Lung (tissue), 11 donors: ENCODE measurements at regions not wholly inside any gene's neighbourhood (a gene's known extent, or its start where the extent isn't known, plus 50 kb on each side); places are given as distances from the start of the nearest gene placed in this dataset.
A peak's percentile ranks its signal among the peaks of the same experiment; 100 is the strongest.

Experiments used
- ATAC-seq: fragments of 200-7000 bp; cut with Tn5 transposase; one replicate; pipeline ENCODE4 v1.9.1; 2020; ENCODE audit warnings: moderate number of reproducible peaks; ENCODE audit not compliant: insufficient read depth, low FRiP score
- DNase-seq, 3 donors: peaks; one replicate each; pipeline ENCODE4 v3.0.0-alpha.2; 2013 to 2017
- H3K27ac ChIP-seq, 2 donors: one replicate each; pipeline ENCODE4 v1.5.1; 2013; ENCODE audit warnings: mild to moderate bottlenecking in 2 of 2, moderate library complexity in 2 of 2, control low read depth in 1 of 2, inconsistent platforms in 1 of 2, low read depth in 1 of 2, low read length in 1 of 2
- H3K27me3 ChIP-seq, 3 donors: one replicate each; pipeline ENCODE4 v1.5.1; 2013; ENCODE audit warnings: low read length in 2 of 3; ENCODE audit not compliant: control insufficient read depth in 3 of 3, insufficient read depth in 3 of 3
- H3K36me3 ChIP-seq, 4 donors: one replicate each; pipeline ENCODE4 v1.5.1; 2013; ENCODE audit warnings: low read length in 4 of 4, mild to moderate bottlenecking in 1 of 4, moderate library complexity in 1 of 4; ENCODE audit not compliant: control insufficient read depth in 4 of 4, insufficient read depth in 4 of 4
- H3K4me1 ChIP-seq, 5 donors: one replicate each; pipeline ENCODE4 v1.5.1; 2013; ENCODE audit warnings: low read length in 5 of 5, mild to moderate bottlenecking in 2 of 5, moderate library complexity in 1 of 5; ENCODE audit not compliant: control insufficient read depth in 5 of 5, insufficient read depth in 5 of 5
- H3K4me3 ChIP-seq: one replicate; pipeline ENCODE4 v1.5.1; 2013; ENCODE audit warnings: mild to moderate bottlenecking, control low read depth, moderate library complexity
- H3K9ac ChIP-seq, 2 donors: one replicate each; pipeline ENCODE4 v1.5.1; 2013; ENCODE audit warnings: low read length in 2 of 2, control low read depth in 1 of 2; ENCODE audit not compliant: insufficient read depth in 1 of 2
- H3K9me3 ChIP-seq, 4 donors: one replicate each; pipeline ENCODE4 v1.5.1; 2013; ENCODE audit warnings: low read length in 3 of 4, mild to moderate bottlenecking in 1 of 4, moderate library complexity in 1 of 4; ENCODE audit not compliant: control insufficient read depth in 4 of 4, insufficient read depth in 3 of 4
- WGBS, 2 donors: extraction: QIAGEN DNeasy Blood & Tissue Kit; methylation state at CpG; one replicate each; pipeline ENCODE4 v1.1.7; 2013; 5-methylcytosine and 5-hydroxymethylcytosine counted together
- TF ChIP-seq, protein P1 (sequence below): IDR thresholded peaks from 2 replicates; pipeline ENCODE4 v1.5.1; 2012; ENCODE audit warnings: mild to moderate bottlenecking; ENCODE audit errors: control extremely low read depth, extremely low read depth
- donor health status: control.
- donor health status: control.
- donor health status: Bipolar disorder and iron deficiency.
- donor health status: healthy.
- donor health status: DM: yes; HTN: yes; CAD: no.

DNA sequence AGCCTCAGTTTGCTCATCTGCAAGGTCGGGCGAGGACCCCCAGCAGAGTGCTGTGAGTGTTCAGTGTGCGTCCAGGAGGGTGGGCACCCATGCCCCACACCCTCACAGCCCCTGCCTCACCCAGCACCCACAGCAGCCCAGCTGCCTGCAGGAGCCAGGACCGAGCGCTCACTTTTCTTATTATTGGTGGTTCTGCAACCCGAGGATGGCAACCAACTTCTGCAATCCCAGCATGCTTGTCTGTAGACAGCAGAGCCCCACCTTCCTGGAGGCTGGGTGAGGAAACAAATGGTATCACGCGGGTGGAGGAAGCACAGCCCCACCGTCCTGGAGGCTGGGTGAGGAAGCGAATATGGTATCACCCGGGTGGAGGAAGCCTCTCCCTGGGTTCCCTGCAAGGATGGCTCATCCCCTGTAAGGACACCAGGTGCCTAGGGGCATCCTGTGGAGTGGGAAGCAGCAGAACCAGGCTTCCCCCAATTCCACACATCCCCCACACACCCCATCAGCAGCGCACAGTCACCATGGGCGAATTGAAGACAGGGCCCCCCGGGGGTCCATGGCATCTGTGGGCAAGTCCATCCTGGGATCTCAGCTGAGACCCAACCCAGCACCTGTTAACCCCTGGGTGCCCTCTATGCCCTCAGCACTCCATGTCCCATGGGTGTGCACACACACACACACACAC is 220.5 kb upstream of the RAB6C start:
- DNase-seq = no peak
- TF ChIP-seq, protein P1, sequence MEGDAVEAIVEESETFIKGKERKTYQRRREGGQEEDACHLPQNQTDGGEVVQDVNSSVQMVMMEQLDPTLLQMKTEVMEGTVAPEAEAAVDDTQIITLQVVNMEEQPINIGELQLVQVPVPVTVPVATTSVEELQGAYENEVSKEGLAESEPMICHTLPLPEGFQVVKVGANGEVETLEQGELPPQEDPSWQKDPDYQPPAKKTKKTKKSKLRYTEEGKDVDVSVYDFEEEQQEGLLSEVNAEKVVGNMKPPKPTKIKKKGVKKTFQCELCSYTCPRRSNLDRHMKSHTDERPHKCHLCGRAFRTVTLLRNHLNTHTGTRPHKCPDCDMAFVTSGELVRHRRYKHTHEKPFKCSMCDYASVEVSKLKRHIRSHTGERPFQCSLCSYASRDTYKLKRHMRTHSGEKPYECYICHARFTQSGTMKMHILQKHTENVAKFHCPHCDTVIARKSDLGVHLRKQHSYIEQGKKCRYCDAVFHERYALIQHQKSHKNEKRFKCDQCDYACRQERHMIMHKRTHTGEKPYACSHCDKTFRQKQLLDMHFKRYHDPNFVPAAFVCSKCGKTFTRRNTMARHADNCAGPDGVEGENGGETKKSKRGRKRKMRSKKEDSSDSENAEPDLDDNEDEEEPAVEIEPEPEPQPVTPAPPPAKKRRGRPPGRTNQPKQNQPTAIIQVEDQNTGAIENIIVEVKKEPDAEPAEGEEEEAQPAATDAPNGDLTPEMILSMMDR = no peak

DNA sequence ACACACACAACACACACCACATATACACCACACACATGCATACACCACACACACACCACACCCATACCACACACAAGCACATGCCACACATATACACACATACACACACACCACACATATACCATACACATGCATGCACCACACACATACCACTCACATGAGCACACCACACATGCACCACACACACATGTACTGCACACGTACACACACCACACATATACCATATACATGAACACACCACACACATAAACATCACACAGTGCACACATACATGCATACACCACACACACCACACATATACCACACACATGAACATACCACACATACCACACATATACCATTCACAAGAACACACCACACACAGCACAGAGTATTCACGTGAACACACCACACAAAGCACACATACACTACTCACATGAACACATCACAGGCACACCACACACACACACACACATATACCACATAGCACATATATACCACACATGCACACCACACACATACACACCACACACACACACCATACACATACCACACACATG is 219.9 kb upstream of the RAB6C start:
- DNase-seq = no peak

More for the DNA sequence above, 220.5 kb upstream of the RAB6C start:
- H3K36me3 ChIP-seq = no peaks in the 10 kb centered on the region
- peak overlapping the region in 1 of 2 donors; percentile 4 for H3K9ac ChIP-seq
- ATAC-seq = no peak
- H3K27ac ChIP-seq = no peak overlapping the region
- peaks cover 0 to 5% (median 0%) of the 10 kb centered on the region in 4 donors for H3K9me3 ChIP-seq
- 40 to 52% methylated on average over 14 of the region's 14 CpGs for WGBS, 2 donors
- no peak overlapping the region for H3K4me3 ChIP-seq
- H3K4me1 ChIP-seq = peaks cover 0 to 4% (median 3%) of the 10 kb centered on the region in 5 donors
- H3K27me3 ChIP-seq = no peaks in the 10 kb centered on the region

DNA sequence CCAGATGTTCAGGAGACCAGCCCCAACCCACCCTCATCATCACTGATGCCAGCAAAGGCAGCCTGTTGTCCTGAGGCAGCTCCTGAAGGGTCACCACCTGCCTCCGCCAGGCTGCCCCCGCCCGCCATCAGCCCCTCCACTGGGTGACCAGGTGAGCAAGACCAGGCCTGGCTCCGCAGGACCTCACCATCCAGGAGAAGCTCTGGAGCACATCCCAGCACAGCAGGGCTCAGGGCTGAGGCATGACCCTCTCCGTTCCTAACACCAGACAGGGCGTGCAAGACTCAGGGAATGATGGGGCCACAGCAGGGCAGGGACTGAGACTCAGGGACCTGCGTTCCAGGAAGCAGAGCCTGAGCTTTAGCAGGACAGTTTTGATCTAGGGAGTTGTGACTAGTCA is 218.8 kb upstream of the RAB6C start:
- Histone ChIP-seq H3K27me3 (no peaks in the 10 kb centered on the region), H3K4me3 (no peak overlapping the region), H3K9ac (no peak overlapping the region), H3K9me3 (peaks cover 0 to 5% (median 0%) of the 10 kb centered on the region in 4 donors), H3K36me3 (no peaks in the 10 kb centered on the region), H3K4me1 (peaks cover 0 to 4% (median 3%) of the 10 kb centered on the region in 5 donors), H3K27ac (no peak overlapping the region)
- 95% methylated on average over 7 of the region's 7 CpGs for WGBS, 2 donors
- DNase-seq = no peak
- TF ChIP-seq, protein P1 = no peak
- no peak for ATAC-seq

More for the DNA sequence above, 219.9 kb upstream of the RAB6C start:
- no peak overlapping the region for H3K27ac ChIP-seq
- 96 to 100% methylated on average over 2 of the region's 2 CpGs for WGBS, 2 donors
- H3K9ac ChIP-seq = no peak overlapping the region
- no peaks in the 10 kb centered on the region for H3K27me3 ChIP-seq
- TF ChIP-seq, protein P1 = no peak
- H3K4me1 ChIP-seq = peaks cover 0 to 4% (median 3%) of the 10 kb centered on the region in 5 donors
- H3K36me3 ChIP-seq = no peaks in the 10 kb centered on the region
- ATAC-seq = no peak
- H3K4me3 ChIP-seq = no peak overlapping the region
- peaks cover 0 to 5% (median 0%) of the 10 kb centered on the region in 4 donors for H3K9me3 ChIP-seq
